Suprapubic skin (tissue), 4 donors: ENCODE measurements at regions not wholly inside any gene's neighbourhood (a gene's known extent, or its start where the extent isn't known, plus 50 kb on each side); places are given as distances from the start of the nearest gene placed in this dataset.

Source experiments
- DNase-seq, 2 donors: peaks; one replicate each; pipeline ENCODE4 v3.0.0-alpha.2; 2019; ENCODE audit warnings: low spot score in 2 of 2
- H3K27ac ChIP-seq: fragments of 200-600 bp; sonication (generic); one replicate; pipeline ENCODE4 v1.5.1; 2019
- H3K27me3 ChIP-seq: fragments of 200-600 bp; sonication (generic); one replicate; pipeline ENCODE4 v1.5.1; 2019
- H3K36me3 ChIP-seq: fragments of 200-600 bp; sonication (generic); one replicate; pipeline ENCODE4 v1.5.1; 2019
- H3K4me1 ChIP-seq: fragments of 200-600 bp; sonication (generic); one replicate; pipeline ENCODE4 v1.5.1; 2019
- H3K4me3 ChIP-seq: fragments of 200-600 bp; sonication (generic); one replicate; pipeline ENCODE4 v1.5.1; 2019; ENCODE audit warnings: mild to moderate bottlenecking
- H3K9me3 ChIP-seq: fragments of 200-600 bp; sonication (generic); one replicate; pipeline ENCODE4 v1.5.1; 2019
- EP300 ChIP-seq: sonication (generic); formaldehyde crosslinking; IDR thresholded peaks from one replicate; pipeline ENCODE4 v1.6.1; 2017; ENCODE audit warnings: antibody characterized with exemption
- POLR2A ChIP-seq, 2 donors: fragments of 450-650 bp; IDR thresholded peaks; one replicate each; pipeline ENCODE4 v1.6.1; 2017; ENCODE audit warnings: antibody characterized with exemption in 2 of 2, mild to moderate bottlenecking in 2 of 2, moderate library complexity in 2 of 2
- POLR2AphosphoS5 ChIP-seq, 3 donors: sonication (generic); formaldehyde crosslinking; IDR thresholded peaks; one replicate each; pipeline ENCODE4 v1.6.1; 2017; ENCODE audit warnings: antibody characterized with exemption in 3 of 3
- WGBS: methylation state at CpG from one replicate; pipeline ENCODE4 v1.1.5; 2018; 5-methylcytosine and 5-hydroxymethylcytosine counted together
- TF ChIP-seq, protein P1 (sequence below), 2 donors: fragments of 200-600 bp in 1 of 2; fragments of 450-650 bp in 1 of 2; sonication (generic) in 1 of 2; IDR thresholded peaks; one replicate each; pipeline ENCODE4 v1.5.1; 2016 to 2019; ENCODE audit warnings: antibody characterized with exemption in 2 of 2, mild to moderate bottlenecking in 1 of 2, moderate library complexity in 1 of 2

DNA sequence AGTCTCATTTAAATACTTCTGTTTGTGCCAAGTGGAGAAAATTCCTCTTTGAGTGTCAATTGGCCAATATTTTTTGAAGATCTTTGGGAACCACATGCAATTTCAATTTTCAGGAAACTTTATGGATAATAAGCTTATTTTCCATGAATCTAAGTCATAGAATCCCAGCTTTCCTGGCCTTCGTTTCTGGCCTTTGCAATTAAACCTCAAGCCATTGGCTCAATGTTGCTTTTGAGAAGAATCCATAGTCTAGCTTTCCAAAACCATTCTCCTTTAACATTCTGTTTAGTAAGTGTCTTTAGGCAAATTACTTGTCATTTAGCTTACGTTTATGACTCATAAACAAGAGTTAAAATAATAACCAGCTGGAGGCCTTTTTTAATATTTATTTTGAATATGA lies 145.0 kb upstream of the FTMT start:
- Histone ChIP-seq H3K36me3 (no peaks in the 10 kb centered on the region), H3K9me3 (no peaks in the 10 kb centered on the region), H3K4me3 (no peak overlapping the region), H3K27ac (no peak overlapping the region), H3K4me1 (no peaks in the 10 kb centered on the region), H3K27me3 (no peaks in the 10 kb centered on the region)
- 28% methylated on average over 2 of the region's 2 CpGs for whole genome bisulfite sequencing
- DNase-seq = no peak
- TF ChIP-seq POLR2AphosphoS5 (IDR thresholded peaks at IDR 0.05) = no peak
- TF ChIP-seq, protein P1, sequence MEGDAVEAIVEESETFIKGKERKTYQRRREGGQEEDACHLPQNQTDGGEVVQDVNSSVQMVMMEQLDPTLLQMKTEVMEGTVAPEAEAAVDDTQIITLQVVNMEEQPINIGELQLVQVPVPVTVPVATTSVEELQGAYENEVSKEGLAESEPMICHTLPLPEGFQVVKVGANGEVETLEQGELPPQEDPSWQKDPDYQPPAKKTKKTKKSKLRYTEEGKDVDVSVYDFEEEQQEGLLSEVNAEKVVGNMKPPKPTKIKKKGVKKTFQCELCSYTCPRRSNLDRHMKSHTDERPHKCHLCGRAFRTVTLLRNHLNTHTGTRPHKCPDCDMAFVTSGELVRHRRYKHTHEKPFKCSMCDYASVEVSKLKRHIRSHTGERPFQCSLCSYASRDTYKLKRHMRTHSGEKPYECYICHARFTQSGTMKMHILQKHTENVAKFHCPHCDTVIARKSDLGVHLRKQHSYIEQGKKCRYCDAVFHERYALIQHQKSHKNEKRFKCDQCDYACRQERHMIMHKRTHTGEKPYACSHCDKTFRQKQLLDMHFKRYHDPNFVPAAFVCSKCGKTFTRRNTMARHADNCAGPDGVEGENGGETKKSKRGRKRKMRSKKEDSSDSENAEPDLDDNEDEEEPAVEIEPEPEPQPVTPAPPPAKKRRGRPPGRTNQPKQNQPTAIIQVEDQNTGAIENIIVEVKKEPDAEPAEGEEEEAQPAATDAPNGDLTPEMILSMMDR (IDR thresholded peaks at IDR 0.05) = no peak
- TF ChIP-seq EP300 = no peak
- TF ChIP-seq POLR2A (IDR thresholded peaks at IDR 0.05) = no peak

DNA sequence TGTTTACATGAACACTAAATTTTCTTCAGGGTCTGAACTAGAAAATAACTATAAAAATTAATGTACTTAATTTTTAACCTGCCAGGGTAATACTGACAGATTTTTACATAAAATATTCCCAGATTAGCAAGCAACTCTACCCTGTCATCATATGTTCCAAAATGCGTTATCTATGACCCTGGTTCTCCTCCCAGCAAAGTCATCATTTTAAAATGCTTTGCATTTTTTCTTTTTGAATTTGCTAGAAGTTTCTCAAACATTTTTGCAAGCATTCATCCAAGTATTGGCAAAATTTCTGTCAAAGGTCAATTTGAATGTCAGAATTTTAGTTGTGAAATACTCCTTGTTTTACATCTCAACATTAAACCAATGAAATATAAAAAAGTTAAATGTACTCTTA lies 144.5 kb upstream of the FTMT start:
- no peak overlapping the region for H3K27ac ChIP-seq
- 65% methylated on average over 1 of the region's 1 CpG for WGBS
- no peaks in the 10 kb centered on the region for H3K27me3 ChIP-seq
- TF ChIP-seq EP300 = no peak
- no peak for TF ChIP-seq POLR2A (IDR thresholded peaks at IDR 0.05)
- no peak for TF ChIP-seq POLR2AphosphoS5 (IDR thresholded peaks at IDR 0.05)
- TF ChIP-seq, protein P1 (IDR thresholded peaks at IDR 0.05) = no peak
- no peaks in the 10 kb centered on the region for H3K4me1 ChIP-seq
- H3K4me3 ChIP-seq = no peak overlapping the region
- no peaks in the 10 kb centered on the region for H3K9me3 ChIP-seq
- H3K36me3 ChIP-seq = no peaks in the 10 kb centered on the region
- no peak for DNase-seq

DNA sequence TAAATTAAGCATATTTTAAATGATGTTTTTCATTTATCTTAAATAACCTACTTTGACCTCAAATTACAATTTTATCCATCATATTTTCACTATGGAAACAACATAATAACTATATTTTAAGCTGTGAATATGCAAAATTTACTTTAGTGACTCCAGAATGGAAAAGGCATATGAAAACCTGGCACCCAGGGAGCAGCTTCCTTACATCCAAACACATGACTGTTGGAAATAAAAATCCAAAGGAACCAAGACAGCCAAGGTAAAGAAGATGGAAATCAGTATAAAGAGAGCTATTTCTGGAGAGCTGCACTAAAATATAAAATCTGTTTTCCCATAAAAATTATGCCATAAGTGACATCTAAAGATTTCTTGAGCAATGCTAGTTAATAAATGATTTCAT lies 140.3 kb upstream of the FTMT start:
- DNase-seq = no peak

DNA sequence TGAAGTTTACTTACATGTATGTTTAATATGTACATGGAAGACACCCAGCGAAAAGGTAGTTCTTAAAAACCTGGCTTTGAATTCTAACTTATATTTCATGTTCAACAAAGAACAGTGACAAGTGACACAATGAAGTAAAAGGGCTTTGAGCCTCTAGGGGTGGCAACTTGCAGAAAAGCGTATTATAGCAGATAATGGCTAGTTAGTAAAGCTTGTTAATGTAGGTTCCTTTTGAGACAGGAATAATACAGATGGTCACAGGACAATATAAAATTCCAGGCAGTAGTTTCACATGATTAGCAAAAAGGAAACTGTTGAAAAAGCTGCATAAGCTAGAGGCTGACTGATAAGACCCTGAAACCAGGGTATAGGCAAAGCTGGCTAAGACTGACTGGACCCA lies 132.4 kb upstream of the FTMT start:
- no peak overlapping the region for H3K4me3 ChIP-seq
- WGBS = 73% methylated on average over 2 of the region's 2 CpGs
- no peaks in the 10 kb centered on the region for H3K9me3 ChIP-seq
- no peak overlapping the region for H3K27ac ChIP-seq
- no peak for TF ChIP-seq POLR2AphosphoS5 (IDR thresholded peaks at IDR 0.05)
- TF ChIP-seq, protein P1 (IDR thresholded peaks at IDR 0.05) = no peak
- no peak for TF ChIP-seq POLR2A (IDR thresholded peaks at IDR 0.05)
- TF ChIP-seq EP300 = no peak
- H3K4me1 ChIP-seq = no peaks in the 10 kb centered on the region
- no peaks in the 10 kb centered on the region for H3K27me3 ChIP-seq
- DNase-seq = no peak
- H3K36me3 ChIP-seq = no peaks in the 10 kb centered on the region

More for the DNA sequence above, 140.3 kb upstream of the FTMT start:
- H3K4me3 ChIP-seq = no peak overlapping the region
- no peak overlapping the region for H3K27ac ChIP-seq
- H3K4me1 ChIP-seq = no peaks in the 10 kb centered on the region
- no peaks in the 10 kb centered on the region for H3K27me3 ChIP-seq
- no peaks in the 10 kb centered on the region for H3K9me3 ChIP-seq
- no peaks in the 10 kb centered on the region for H3K36me3 ChIP-seq
- TF ChIP-seq, protein P1 (IDR thresholded peaks at IDR 0.05) = no peak
- TF ChIP-seq POLR2AphosphoS5 (IDR thresholded peaks at IDR 0.05) (no peak), EP300 (no peak), POLR2A (IDR thresholded peaks at IDR 0.05) (no peak)

DNA sequence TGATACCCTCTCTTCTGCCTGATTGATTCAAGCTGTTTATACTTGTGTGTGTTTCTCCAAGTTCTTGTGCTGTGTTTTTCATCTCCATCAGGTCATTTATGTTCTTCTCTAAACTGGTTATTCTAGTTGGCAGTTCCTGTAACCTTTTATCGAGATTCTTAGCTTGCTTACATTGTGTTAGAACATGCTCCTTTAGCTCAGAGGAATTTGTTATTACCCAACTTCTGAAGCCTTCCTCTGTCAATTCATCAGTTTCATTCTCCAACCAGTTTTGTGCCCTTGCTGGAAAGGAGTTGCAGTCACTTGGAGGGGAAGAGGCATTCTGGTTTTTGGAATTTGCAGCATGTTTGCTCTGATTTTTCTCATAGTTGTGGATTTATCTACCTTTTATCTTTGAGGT lies 126.2 kb upstream of the FTMT start:
- no peaks in the 10 kb centered on the region for H3K9me3 ChIP-seq
- no peaks in the 10 kb centered on the region for H3K27me3 ChIP-seq
- H3K36me3 ChIP-seq = no peaks in the 10 kb centered on the region
- no peaks in the 10 kb centered on the region for H3K4me1 ChIP-seq
- TF ChIP-seq, protein P1 (IDR thresholded peaks at IDR 0.05) = no peak
- TF ChIP-seq EP300 (no peak), POLR2AphosphoS5 (IDR thresholded peaks at IDR 0.05) (no peak), POLR2A (IDR thresholded peaks at IDR 0.05) (no peak)
- 44% methylated on average over 1 of the region's 1 CpG for WGBS
- H3K27ac ChIP-seq = no peak overlapping the region
- no peak for DNase-seq
- H3K4me3 ChIP-seq = no peak overlapping the region
